ENCODE measurements at regions not wholly inside any gene's neighbourhood (a gene's known extent, or its start where the extent isn't known, plus 50 kb on each side); places are given as distances from the start of the nearest gene placed in this dataset.

DNA sequence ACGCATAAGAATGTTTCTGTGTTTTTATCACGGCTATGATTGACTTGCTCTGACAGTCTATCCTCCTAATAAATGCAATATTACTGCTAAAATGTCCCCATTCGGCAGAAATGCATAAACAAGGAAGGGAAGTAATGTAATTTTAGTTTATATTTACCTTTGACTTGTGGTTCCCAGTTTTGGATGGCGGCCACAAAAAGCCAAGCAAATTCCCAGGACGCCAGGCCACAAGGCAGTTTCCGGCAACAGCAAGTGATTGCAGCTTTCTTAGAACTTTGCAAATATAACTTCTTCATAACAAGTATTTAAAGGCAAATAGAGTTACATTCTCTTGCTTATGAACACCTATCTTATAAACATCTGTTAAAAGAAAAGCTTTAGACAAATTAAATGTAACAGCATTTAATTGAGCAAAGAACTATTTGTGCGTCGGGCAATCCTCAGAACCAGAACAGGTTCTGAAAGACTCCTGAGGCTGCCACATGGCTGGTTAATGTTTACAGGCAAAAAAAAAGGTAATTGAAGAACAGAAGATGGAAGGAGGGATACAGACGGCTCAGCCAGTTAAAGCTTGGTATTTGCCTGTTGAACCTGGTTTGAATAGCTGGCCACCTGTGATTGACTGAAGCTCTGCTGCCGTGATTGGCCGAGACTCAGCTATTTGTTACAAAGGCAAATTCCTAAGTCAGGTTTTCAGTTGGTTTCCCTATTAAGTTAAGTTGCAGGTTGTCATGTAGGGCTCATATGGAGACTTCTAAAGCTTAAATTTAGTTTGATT, 80.8 kb downstream of the C21orf91 start:
- no peak for ATAC-seq
- TF ChIP-seq BACH2 (CRISPR knock-in tag; IDR thresholded peaks at IDR 0.05; ENCODE audit: borderline replicate concordance) (no peak), RARB (CRISPR knock-in tag; IDR thresholded peaks at IDR 0.05) (no peak), ZNF8 (CRISPR knock-in tag; IDR thresholded peaks at IDR 0.05) (no peak), ARNTL (CRISPR knock-in tag; IDR thresholded peaks at IDR 0.05; ENCODE audit: borderline replicate concordance, low read depth) (no peak), SNAI2 (CRISPR knock-in tag; IDR thresholded peaks at IDR 0.05) (no peak), CSDC2 (CRISPR knock-in tag; IDR thresholded peaks at IDR 0.05) (no peak), ISL1 (CRISPR knock-in tag; IDR thresholded peaks at IDR 0.05) (no peak)
- TF ChIP-seq, protein P1, sequence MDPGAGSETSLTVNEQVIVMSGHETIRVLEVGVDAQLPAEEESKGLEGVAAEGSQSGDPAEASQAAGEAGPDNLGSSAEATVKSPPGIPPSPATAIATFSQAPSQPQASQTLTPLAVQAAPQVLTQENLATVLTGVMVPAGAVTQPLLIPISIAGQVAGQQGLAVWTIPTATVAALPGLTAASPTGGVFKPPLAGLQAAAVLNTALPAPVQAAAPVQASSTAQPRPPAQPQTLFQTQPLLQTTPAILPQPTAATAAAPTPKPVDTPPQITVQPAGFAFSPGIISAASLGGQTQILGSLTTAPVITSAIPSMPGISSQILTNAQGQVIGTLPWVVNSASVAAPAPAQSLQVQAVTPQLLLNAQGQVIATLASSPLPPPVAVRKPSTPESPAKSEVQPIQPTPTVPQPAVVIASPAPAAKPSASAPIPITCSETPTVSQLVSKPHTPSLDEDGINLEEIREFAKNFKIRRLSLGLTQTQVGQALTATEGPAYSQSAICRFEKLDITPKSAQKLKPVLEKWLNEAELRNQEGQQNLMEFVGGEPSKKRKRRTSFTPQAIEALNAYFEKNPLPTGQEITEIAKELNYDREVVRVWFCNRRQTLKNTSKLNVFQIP (CRISPR knock-in tag; IDR thresholded peaks at IDR 0.05; ENCODE audit: borderline replicate concordance, low read depth) = no peak
- TF ChIP-seq, protein P2, sequence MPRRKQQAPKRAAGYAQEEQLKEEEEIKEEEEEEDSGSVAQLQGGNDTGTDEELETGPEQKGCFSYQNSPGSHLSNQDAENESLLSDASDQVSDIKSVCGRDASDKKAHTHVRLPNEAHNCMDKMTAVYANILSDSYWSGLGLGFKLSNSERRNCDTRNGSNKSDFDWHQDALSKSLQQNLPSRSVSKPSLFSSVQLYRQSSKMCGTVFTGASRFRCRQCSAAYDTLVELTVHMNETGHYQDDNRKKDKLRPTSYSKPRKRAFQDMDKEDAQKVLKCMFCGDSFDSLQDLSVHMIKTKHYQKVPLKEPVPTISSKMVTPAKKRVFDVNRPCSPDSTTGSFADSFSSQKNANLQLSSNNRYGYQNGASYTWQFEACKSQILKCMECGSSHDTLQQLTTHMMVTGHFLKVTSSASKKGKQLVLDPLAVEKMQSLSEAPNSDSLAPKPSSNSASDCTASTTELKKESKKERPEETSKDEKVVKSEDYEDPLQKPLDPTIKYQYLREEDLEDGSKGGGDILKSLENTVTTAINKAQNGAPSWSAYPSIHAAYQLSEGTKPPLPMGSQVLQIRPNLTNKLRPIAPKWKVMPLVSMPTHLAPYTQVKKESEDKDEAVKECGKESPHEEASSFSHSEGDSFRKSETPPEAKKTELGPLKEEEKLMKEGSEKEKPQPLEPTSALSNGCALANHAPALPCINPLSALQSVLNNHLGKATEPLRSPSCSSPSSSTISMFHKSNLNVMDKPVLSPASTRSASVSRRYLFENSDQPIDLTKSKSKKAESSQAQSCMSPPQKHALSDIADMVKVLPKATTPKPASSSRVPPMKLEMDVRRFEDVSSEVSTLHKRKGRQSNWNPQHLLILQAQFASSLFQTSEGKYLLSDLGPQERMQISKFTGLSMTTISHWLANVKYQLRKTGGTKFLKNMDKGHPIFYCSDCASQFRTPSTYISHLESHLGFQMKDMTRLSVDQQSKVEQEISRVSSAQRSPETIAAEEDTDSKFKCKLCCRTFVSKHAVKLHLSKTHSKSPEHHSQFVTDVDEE (CRISPR knock-in tag; IDR thresholded peaks at IDR 0.05) = no peak

DNA sequence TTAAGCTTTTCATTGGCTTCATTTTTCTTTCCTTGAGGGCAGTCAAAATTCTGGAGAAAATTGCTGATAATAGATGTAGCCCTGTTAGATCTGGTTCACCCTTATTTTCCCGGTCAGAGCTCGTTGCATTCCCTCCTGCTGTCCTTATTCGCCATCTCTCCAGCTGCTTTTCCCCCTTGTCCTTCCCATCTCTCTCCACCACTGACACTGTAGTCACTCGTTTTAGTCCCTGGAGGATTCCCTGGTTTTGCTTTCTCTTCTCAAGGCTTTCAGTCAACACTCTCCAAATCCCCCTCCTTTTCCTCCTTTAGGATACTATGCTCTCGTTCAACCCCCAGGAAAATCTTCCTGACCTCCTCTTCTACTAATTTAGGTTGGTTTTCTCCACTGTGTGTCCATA, 83.1 kb downstream of the C21orf91 start:
- ATAC-seq = no peak
- no peak for TF ChIP-seq ZNF8 (CRISPR knock-in tag; IDR thresholded peaks at IDR 0.05)
- TF ChIP-seq, protein P3, sequence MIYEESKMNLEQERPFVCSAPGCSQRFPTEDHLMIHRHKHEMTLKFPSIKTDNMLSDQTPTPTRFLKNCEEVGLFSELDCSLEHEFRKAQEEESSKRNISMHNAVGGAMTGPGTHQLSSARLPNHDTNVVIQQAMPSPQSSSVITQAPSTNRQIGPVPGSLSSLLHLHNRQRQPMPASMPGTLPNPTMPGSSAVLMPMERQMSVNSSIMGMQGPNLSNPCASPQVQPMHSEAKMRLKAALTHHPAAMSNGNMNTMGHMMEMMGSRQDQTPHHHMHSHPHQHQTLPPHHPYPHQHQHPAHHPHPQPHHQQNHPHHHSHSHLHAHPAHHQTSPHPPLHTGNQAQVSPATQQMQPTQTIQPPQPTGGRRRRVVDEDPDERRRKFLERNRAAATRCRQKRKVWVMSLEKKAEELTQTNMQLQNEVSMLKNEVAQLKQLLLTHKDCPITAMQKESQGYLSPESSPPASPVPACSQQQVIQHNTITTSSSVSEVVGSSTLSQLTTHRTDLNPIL (CRISPR knock-in tag; IDR thresholded peaks at IDR 0.05; ENCODE audit: low read depth) = no peak
- TF ChIP-seq, protein P4, sequence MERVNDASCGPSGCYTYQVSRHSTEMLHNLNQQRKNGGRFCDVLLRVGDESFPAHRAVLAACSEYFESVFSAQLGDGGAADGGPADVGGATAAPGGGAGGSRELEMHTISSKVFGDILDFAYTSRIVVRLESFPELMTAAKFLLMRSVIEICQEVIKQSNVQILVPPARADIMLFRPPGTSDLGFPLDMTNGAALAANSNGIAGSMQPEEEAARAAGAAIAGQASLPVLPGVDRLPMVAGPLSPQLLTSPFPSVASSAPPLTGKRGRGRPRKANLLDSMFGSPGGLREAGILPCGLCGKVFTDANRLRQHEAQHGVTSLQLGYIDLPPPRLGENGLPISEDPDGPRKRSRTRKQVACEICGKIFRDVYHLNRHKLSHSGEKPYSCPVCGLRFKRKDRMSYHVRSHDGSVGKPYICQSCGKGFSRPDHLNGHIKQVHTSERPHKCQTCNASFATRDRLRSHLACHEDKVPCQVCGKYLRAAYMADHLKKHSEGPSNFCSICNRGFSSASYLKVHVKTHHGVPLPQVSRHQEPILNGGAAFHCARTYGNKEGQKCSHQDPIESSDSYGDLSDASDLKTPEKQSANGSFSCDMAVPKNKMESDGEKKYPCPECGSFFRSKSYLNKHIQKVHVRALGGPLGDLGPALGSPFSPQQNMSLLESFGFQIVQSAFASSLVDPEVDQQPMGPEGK (CRISPR knock-in tag; IDR thresholded peaks at IDR 0.05; ENCODE audit: borderline replicate concordance) = no peak
- TF ChIP-seq CSDC2 (CRISPR knock-in tag; IDR thresholded peaks at IDR 0.05) = no peak
- TF ChIP-seq ESRRG (CRISPR knock-in tag; IDR thresholded peaks at IDR 0.05) = no peak

DNA sequence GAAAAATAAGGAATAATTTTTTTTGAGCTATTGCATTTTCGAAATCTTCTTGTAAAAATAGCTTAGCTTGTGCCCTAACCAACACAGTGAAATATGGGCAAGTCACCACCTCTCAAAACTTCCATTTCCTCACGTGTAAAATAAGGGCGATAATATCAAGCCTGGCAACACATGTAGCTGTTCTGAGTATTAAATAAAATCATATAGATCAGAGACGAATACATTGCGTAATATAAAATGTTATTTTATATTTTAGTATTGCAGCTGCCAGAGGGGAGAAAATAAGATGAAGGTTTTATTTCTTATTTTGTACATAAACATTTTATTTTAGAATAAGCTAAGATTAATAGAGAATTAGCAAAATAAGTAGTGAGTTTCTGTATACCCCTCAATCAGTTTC, 85.9 kb downstream of the C21orf91 start:
- ATAC-seq = no peak

More for the DNA sequence above, 85.9 kb downstream of the C21orf91 start:
- TF ChIP-seq TOX (CRISPR knock-in tag; IDR thresholded peaks at IDR 0.05; ENCODE audit: borderline replicate concordance) (no peak), TCF4 (CRISPR knock-in tag; IDR thresholded peaks at IDR 0.05; ENCODE audit: borderline replicate concordance) (no peak), GLIS3 (CRISPR knock-in tag; IDR thresholded peaks at IDR 0.05) (no peak), ZC3H10 (CRISPR knock-in tag; IDR thresholded peaks at IDR 0.05) (no peak), ZNF70 (CRISPR knock-in tag; IDR thresholded peaks at IDR 0.05) (no peak), ESRRG (CRISPR knock-in tag; IDR thresholded peaks at IDR 0.05) (no peak), RARB (CRISPR knock-in tag; IDR thresholded peaks at IDR 0.05) (no peak), PPARA (CRISPR knock-in tag; IDR thresholded peaks at IDR 0.05; ENCODE audit: borderline replicate concordance) (no peak)
- TF ChIP-seq, protein P2 (CRISPR knock-in tag; IDR thresholded peaks at IDR 0.05) = no peak
- TF ChIP-seq, protein P3 (CRISPR knock-in tag; IDR thresholded peaks at IDR 0.05; ENCODE audit: low read depth) = no peak
